ENCODE measurements at regions not wholly inside any gene's neighbourhood (a gene's known extent, or its start where the extent isn't known, plus 50 kb on each side); places are given as distances from the start of the nearest gene placed in this dataset.

DNA sequence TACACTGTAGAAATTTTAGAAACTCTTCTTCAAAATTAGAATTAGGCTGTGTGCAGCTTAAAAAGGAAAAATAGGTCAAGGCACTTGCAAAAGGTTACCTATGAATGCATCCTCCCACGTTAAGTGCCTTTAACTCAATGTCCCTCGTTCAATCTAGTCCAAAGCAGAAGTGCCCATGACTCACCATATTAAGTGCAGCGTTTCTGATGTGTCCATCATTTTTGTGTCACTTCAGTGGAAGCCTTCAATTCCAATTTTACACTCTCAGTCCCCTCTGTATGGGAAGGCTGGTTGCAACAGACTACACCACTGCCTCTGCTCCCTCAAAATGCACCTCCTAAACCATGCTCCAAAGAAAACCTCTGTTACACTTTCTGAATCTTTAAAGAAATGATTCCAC is 53.4 kb downstream of the FOXB1 start:
- no peak for DNase-seq

DNA sequence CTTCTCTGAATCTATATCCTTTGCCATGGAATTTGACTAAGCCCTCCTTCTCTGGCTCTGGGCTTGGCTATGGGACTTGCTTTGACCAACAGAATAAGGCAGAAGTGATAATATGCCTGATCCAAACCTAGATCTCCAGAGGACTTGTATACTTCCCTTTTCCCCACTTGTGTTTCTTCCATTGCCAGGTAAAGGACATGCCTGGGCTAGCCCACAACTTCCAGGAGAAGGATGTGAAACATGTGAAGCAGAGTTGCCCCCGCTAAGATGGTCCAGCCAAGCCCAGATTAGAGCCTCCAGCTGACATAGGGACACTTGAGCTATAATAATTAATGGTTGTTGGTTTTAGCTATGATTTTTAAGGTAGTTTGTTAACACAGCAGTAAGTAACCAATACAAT is 55.1 kb downstream of the FOXB1 start:
- no peak for DNase-seq

DNA sequence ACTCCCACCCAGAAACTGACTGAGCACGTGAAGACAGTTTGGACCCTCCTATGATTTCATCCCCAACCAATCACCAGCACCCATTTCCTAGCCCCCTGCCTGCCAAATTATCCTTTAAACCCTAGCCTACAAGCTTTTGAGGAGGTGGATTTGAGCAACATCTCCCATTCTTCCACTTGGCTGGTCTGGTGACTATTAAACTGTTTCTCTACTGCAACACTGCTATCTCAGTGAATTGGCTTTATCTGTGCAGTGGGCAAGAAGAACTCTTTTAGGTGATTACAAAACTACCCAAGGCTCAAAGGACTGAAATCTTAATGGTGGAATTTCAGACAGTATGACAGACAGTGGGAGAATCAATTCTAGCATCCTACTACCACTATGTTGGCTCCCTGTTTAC is 57.6 kb downstream of the FOXB1 start:
- DNase-seq = no peak

DNA sequence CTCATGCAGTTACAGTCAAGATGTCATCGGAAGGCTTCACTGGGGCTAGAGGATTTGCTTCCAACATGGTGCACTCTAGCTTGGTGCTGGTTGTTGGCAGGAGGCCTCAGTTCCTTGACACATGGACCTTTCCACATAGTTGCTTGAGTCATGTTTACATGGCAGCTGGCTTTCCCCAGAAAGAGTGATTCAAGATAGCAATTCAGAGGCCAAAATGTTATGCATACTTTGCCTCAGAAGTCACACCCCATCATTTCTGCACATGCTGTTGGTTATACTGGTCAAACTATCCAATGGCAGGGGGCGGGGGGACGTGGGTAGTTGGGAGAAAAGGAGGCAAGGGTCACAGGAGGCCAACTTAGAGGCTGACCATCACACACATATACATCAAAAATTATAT is 58.7 kb downstream of the FOXB1 start:
- no peak for DNase-seq

DNA sequence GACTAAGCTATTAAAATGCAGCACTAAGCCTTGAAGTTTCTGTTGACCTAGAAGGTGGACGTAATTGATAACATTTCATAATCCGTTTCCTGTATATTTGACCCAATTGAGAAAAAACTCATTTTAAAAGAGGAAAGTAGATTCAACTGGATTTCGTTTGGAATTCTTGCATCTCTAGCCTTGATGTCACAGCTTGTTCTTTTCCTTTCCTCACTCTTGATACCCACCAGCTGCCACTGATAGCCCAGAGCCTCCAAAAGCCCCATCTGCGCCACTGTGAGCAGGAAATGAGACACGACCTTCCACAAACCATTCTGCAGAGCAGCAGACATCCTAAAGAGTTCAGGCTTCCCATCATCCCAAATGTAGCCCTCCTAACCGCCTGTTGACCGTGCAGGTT is 61.8 kb downstream of the FOXB1 start:
- no peak for DNase-seq

DNA sequence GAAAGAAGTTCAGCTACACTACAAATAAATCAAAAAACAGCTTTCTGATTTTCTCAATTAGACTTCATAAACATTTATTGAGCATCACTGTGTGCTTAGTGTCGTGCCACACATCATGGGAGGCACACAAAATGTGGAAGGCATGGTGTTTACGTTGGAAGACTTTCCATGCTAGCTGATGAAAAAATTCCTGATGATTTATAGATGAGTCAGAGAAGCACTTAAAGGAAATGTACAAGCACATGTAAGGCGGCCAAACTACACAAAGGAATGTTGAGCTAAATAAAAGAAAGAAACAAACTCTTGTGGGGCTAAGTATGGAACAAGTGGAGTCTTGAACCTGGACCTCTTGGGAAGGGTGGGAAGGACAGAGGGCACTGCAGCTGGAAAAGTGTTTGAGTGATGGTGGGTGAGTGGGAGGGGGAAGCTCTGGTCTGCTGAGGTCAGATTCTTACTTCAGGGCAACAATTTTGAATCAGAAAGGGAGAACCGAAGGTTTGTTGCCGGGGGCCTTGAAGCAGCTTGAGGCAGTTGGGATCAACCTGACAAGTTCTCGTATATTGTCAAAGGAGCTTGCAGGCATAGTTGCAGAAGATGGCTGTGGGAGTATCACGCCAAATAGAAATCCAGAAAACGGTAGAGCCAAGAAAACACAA is 66.9 kb downstream of the FOXB1 start:
- no peak for DNase-seq

DNA sequence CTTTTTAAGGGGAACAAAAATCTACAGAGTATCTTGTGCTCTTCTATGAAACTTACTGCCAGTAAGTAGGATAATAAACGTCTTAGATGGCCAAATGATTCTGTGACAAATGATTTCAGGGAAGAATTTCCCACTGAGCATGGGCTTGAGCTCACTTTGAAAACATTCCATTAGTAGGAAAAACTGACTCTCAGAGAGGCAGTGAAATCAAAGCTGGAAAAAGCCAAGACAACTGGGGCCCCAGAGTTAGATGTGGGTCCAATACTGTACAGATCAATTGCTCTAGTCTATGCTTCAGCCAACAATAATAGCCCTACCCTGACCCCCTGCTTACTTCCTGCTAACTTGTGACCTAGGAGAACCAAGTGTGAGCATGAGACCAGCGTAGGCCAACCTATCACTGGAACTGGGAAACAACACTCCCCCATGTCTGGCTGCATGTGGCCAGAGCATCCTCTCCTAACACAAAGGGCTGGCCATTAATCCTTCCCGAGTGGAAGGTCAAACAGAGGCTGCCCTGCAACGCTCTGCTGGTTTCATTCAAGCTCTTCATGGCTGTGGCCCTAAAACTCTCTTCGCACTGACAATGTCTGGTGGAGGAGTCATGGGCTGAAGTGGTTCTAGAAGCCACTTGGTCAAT is 68.8 kb downstream of the FOXB1 start:
- no peak for DNase-seq

DNA sequence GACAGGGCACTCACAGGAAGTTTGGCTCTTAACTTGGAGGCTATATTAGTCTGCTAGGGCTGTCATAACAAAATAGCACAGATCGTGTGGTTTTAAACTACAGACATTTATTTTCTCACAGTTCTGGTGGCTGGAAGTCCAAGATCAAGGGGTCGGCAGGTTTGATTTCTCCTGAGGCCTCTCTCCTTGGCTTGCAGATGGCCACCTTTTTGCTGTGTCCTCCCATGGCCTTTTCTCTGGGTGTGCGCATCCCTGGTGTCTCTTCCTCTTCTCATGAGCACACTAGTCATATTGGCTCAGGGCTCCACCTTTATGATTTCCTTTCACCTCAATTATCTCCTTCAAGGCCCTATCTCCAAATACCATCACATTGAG is 69.3 kb downstream of the FOXB1 start:
- no peak for DNase-seq

DNA sequence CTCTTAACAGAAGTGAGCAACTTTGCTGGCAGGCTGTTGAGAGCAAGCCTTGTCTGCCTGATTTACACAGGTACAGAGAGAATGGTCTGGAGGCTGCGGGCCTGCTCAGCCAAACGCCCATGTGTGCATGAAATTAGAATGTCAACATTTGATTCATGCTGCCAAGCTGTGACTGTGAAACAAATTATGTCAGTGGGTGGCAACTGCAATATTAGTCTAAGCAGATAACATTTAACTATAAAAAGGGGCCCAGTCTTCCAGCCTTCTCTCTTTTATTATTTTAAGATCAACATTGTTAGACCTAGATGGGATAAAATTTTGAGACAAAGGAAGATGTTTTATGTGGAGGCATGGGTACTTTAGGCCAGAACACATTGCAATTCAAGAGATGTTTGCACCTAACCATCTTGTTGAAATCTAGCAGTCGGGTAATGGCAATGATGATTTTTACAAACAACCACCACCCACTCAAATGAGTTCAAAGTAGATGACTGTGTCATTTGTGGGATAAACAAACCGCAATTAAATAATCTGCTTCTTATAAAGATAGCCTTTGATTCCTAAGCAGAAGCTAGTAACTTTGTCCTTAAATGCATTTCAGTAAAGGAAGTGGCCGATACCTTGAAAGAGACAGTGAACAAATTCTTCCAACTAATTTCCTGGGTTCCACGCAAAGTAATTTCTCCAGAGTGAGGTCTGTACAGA is 70.2 kb downstream of the FOXB1 start:
- no peak for DNase-seq

DNA sequence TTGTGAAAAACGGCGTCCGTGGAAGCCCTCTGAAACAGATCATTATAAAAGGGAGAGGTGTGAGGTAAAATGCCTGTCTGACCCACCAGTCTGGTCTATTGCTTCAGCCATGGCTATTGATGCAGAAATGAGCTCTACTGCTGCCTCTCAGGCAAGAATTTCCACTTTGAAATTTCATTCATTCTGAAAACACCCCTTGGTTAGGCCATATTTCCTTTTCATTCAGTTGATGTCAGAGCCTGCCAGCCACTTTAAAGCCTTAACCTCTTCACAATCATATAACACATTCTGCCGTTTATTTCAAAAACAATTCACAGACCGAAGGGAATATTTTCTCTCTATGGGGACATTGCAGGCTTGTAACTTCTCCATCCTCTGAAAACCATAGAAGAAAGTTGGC is 71.9 kb downstream of the FOXB1 start:
- DNase-seq = no peak

DNA sequence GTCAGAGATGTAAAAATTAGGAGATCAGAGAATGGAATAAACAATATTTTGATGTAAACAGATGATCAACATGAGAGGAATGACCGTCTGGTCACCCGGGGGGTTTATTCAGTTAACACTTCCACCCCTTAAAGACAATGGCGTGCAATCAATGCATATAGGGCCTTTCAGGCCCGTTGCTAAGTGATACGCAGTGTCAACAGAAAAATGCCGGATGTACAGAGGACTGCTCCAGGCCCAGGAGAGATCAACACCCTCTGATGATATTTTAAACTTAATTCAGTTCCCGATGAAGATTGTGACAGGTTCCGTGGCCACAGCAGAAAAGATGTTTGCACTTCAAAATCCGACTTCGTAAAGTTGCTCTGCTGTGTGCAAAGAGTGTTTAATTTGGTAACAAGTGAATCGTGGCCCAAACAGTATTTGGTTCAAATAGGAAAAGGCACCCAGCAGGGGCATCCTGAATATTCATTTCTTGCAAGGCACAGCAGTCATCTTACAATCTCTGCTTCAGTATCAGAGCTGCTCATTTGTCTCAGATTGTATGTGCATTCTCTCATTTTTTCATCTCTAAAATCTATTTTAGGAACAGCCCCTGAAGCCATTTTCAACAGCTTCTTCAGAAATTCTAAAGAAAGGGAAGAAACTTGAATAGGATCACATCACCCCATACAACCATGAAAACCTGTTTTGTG is 72.6 kb downstream of the FOXB1 start:
- DNase-seq = no peak

DNA sequence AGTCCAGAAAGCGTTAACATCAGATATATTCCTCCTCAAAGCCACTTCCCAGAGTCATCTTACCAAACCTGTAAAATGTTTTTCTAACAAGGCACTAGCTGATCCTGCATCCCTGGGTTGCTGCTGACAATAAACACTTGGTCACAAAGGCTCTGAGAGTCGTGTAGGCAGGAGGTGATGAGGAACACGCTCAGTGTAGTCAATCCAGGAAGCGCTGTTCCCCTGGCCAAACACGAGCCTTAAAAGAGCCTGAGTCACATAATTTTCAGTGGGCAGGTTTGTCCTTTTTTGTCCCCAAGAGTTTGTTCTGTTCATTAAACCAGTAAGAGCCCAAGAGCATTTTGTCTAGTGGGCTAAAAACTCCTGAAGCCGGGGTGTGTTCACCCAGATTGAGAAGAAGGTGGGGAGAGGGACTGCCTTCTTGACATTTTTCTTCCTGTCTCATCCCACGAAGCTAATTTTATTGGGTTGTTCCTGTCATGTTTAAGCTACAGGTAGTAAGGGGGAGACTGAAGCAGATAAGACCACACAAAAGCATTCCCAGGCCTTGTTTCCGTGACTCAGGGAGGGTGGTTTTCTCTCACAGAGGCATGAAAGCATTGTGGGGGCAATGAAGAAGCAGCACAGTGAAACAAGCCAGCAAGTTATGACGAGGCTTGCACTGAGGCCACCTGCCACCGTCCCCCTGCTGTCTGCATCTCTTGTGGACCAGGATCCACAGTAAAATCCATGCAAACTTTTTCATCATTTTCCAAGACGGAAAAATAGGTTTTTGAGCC is 73.7 kb downstream of the FOXB1 start:
- no peak for DNase-seq

DNA sequence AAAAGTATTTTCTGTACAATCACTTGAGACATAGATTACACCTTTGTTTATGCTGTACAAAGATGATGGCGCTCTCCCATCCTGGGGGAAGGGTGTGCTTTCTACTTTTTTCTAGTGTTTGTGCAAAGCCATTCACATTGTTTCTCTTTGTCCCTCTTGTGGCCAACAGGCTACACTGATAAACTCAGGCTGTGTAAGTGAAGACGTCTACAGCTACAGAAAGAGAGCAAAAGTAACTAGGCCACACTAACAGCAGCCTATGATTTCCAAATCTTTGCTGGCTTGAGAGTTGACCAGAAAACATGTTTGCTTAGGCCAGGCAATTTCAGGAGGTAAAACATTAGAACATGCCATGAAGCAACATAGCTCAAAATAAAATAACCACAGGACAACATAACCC is 75.1 kb downstream of the FOXB1 start:
- no peak for DNase-seq

DNA sequence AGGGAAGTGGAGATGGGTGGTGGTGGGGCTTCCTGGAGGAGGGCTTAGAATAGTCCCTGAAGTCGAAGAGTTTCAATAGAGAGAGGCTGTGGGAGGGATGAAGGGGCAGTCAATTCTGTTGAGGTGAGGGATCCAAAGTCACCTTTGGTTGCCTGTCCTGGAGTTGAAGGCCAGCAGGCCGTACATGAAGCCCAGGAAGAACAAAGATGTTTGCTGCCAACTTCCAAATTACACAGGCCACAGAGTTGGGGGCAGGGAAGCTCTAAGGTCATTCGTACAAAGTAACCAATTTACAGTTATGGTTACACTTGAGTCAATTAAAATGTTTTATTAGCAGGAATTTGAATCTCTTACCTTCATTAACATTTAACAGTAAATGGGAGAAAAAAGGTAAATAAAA is 77.9 kb downstream of the FOXB1 start:
- no peak for DNase-seq

DNA sequence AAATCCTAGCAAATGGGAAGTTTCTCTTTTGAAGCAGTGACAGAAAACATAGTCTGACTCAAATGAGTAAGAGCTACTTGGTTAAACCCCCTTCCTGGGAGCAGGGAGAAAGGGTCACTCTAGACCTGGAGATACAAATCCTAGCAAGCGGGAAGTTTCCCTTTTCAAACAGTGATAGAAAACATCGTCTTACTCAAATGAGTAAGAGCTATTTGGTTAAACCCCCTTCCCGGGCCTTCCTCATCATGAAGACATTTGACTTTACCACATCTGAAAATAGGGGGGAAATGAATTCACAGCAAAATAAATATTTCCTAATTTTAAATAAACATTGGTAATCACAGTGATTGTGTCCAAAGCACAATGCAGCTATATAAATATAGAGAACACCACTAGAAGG is 79.2 kb downstream of the FOXB1 start:
- DNase-seq = no peak

DNA sequence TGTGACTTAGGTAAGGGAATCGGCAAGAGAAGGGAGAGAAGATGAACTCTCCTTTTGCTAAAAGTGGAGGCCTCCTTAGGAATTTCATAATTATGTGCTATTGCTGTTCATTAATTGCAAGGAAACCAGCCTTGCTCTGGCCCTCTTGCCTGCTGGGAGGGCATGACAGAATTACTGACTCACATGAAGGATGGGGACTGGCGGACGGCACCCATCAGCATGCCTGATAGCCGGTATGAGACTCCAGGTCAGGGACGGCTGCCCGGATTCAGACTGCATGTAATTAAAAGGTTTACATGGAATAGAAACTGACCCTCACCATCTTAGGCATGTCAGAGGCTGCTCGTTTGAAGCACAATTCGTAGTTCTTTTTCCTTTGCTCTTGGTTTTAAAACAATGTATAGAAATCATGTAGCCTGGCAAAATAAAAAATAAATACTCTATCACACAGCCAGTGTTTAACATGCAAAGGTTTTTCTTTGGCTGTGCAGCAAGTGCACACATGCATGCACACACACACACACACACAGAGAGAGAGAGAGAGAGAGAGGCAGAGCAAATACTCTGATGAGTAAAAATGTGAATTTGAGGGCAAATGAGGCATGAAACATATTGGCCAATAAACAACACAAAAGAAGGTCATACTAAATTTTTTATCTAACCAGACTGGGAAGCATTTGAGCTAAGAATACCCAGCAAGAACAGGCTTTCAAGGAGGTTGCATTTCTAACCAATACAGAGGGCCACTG is 82.7 kb downstream of the FOXB1 start:
- no peak for DNase-seq

DNA sequence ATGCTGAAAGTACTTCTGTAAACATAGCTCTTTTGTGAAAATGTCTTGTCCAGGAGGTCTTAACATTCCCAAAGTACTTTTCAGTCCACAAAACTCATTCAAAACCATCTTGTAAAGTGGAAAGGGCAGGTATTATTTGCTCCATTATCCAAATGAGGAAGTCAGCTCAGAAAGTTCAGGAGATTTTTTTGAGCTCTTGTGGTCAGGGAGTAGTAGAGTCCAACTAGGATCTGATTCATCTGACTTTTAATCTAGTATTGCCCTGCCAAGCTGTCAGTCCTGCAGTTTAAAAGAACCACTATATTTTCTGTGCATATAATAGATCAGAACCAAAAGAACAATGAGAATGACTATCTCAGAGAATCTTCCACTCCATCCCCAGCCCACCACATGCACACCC is 83.5 kb downstream of the FOXB1 start:
- no peak for DNase-seq

DNA sequence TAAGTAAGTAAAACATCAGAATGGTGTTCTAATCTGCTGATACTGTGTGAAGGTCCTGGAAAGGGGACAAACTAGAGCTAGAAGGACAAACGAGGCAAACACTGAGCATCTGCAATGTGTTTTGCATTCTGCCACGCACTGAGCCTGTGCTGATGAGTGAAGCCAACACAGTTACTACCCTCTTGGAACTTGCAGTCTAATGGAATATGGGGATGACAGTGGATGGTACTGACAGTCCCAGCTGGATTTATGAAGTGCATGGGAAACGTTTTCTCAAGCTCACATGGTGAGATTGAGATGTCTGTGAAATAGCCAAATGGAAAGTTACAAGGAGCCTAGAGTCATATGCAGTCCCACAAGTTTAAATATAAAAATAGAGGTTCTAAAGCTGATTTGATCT is 86.6 kb downstream of the FOXB1 start:
- DNase-seq = no peak

DNA sequence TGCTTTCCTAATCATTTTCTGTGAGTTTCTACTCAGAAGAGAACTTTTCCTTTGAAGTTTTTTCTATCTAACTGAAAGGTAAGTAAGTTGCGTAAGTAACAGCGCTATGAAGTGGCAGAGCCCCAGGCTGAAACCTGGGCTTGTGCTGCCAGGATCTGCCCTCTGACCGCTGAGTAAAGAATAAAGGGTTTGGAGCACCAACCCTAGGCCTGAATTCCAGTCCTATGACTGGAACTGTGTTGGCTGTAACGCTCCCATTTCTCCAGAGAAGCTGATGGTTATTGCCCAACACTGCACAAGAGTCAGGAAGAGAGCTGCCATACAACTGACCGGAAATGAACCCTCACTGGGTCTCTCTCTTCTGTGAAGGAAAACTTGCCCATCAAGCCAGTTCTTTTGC is 87.0 kb downstream of the FOXB1 start:
- DNase-seq = no peak

DNA sequence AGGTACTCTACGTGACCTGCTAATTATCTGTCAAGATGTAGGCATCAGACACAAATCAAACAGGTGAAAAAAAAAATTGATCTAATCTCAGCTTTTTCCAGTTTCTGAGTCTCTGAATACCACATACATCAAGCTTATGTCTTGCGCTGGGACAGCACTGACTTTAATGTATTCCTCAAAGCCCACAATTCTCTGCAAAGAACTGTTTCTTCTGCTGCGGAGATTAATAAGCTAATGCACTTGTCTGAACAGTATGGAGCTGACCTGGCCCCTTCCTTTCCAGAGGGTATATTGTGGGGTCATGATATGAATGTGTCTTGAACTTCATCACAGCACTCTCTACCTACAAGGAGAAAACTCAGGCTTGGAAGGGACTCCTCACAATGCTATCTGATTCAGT is 87.8 kb downstream of the FOXB1 start:
- DNase-seq = no peak

DNA sequence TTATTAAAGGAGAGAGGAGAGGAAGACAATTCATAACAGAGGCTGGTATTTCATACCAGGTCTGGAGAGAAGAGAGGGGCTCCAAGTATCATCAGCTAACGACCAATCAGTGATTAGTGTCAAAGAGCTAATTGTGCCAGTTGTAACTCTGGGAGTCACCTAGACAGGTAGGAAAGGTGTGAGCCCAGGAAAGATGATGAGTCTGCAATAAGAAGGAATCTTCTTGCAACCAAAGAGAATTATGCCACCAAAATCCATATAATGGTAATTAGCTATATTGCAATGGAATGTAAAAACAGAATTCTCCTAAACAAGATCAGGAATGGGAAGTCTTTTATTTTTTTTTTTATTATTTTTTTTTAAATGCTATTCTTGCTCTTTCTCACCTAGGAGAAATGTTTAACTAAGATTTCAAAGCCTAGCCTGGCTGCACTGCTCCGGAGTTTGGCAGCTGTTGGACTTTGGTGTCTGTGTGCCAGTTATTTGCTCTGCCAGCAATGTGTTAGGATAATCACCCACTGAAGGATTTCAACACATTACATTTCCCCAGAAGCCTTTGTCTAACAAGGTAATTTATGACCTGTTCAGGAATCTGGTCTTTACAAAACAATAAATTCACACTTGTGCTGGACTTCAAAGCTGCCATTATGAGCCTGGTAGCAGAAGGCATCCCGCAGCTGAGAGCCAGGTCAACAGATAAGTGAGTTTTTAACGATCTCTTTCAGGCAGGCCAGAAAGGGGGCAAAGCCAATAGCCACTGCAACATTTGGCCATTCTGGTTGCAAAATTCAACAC is 89.4 kb downstream of the FOXB1 start:
- no peak for DNase-seq
